ENCODE measurements at regions not wholly inside any gene's neighbourhood (a gene's known extent, or its start where the extent isn't known, plus 50 kb on each side); places are given as distances from the start of the nearest gene placed in this dataset.

DNA sequence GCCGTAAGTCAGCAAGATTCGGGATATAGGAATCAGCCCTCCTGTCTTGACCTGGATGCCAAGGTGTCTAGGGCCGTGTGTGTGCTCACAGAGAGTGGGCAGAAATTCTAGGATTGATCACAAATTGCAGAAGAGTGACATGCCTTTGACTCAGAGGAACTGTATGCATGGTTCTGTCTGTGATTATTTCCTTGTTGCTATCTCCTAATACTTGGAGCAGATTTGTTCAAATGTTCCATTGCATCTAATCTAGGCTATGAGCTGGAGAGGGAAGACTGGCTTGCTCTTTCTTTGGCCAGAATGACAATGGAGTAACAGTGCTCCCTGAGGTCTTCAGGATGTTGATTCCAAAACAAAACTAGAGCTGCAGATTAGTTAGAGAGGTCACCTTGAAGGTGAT lies 115.0 kb downstream of the EN1 start:
- Mint-ChIP-seq H3K27me3 (peaks cover 26% of the 10 kb centered on the region), H3K4me1 (ENCODE audit: low read depth) (no peaks in the 10 kb centered on the region), H3K36me3 (ENCODE audit: low read depth) (no peaks in the 10 kb centered on the region), H3K4me3 (no peak overlapping the region), H3K9me3 (no peaks in the 10 kb centered on the region), H3K27ac (no peak overlapping the region)
- H3K27me3 ChIP-seq (ENCODE audit: control insufficient read depth in 1 of 2, insufficient read depth in 2 of 2, low read length in 2 of 2) = peaks cover 0 to 3% of the 10 kb centered on the region in 2 experiments
- no peaks in the 10 kb centered on the region for H3K4me1 ChIP-seq (ENCODE audit: insufficient read depth, low read length)
- TF ChIP-seq, protein P1, sequence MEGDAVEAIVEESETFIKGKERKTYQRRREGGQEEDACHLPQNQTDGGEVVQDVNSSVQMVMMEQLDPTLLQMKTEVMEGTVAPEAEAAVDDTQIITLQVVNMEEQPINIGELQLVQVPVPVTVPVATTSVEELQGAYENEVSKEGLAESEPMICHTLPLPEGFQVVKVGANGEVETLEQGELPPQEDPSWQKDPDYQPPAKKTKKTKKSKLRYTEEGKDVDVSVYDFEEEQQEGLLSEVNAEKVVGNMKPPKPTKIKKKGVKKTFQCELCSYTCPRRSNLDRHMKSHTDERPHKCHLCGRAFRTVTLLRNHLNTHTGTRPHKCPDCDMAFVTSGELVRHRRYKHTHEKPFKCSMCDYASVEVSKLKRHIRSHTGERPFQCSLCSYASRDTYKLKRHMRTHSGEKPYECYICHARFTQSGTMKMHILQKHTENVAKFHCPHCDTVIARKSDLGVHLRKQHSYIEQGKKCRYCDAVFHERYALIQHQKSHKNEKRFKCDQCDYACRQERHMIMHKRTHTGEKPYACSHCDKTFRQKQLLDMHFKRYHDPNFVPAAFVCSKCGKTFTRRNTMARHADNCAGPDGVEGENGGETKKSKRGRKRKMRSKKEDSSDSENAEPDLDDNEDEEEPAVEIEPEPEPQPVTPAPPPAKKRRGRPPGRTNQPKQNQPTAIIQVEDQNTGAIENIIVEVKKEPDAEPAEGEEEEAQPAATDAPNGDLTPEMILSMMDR (IDR thresholded peaks at IDR 0.05) = no peak
- H3K36me3 ChIP-seq (ENCODE audit: insufficient read depth, low read length) = no peaks in the 10 kb centered on the region
- no peak for DNase-seq
- ChIA-PET CTCF (no interaction called here), POLR2A (no interaction called here)
- no peak for ATAC-seq (ENCODE audit: poor library complexity)
- intact Hi-C loops (cut with DNase I, micrococcal nuclease) = no loop called here
- no peak overlapping the region for H3K27ac ChIP-seq (ENCODE audit: low read depth in 1 of 2, low read length in 2 of 2)
- H3K9me3 ChIP-seq (ENCODE audit: control insufficient read depth in 1 of 2, insufficient read depth in 1 of 2, low read length in 2 of 2) = no peaks in the 10 kb centered on the region
- H3K4me3 ChIP-seq (ENCODE audit: low read length) = no peak overlapping the region

DNA sequence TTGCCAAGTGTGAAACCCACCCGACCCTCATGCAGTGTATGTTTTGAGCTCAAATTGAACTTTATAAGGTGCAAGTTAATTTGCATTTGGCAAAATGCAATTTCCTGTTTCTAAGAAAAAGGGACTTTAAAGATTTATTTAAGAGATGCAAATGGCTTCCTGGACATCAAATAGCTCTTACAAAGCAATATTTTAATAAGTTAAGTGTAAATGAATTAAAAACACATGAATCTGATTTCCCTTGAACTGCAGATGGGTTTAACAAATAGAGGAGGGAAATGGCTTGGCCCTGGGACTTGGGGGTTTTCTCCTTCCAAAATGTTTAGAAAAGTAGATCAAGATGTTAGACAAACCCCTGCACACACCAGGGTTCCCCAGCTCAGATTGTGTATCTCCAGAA lies 116.0 kb downstream of the EN1 start:
- no peak for ATAC-seq (ENCODE audit: poor library complexity)
- H3K4me3 Mint-ChIP-seq = no peak overlapping the region
- intact Hi-C loops (cut with DNase I, micrococcal nuclease) = no loop called here
- Histone ChIP-seq H3K4me1 (ENCODE audit: insufficient read depth, low read length) (no peaks in the 10 kb centered on the region), H3K36me3 (ENCODE audit: insufficient read depth, low read length) (no peaks in the 10 kb centered on the region), H3K4me3 (ENCODE audit: low read length) (no peak overlapping the region), H3K27ac (ENCODE audit: low read depth in 1 of 2, low read length in 2 of 2) (no peak overlapping the region), H3K9me3 (ENCODE audit: control insufficient read depth in 1 of 2, insufficient read depth in 1 of 2, low read length in 2 of 2) (no peaks in the 10 kb centered on the region), H3K27me3 (ENCODE audit: control insufficient read depth in 1 of 2, insufficient read depth in 2 of 2, low read length in 2 of 2) (peaks cover 0 to 3% of the 10 kb centered on the region in 2 experiments)
- POLR2A ChIA-PET = no interaction called here
- no peaks in the 10 kb centered on the region for H3K4me1 Mint-ChIP-seq (ENCODE audit: low read depth)
- TF ChIP-seq, protein P1 (IDR thresholded peaks at IDR 0.05) = no peak
- CTCF ChIA-PET = no interaction called here
- DNase-seq = no peak
- no peaks in the 10 kb centered on the region for H3K9me3 Mint-ChIP-seq
- H3K27me3 Mint-ChIP-seq = peaks cover 26% of the 10 kb centered on the region
- H3K27ac Mint-ChIP-seq = no peak overlapping the region
- H3K36me3 Mint-ChIP-seq (ENCODE audit: low read depth) = no peaks in the 10 kb centered on the region

DNA sequence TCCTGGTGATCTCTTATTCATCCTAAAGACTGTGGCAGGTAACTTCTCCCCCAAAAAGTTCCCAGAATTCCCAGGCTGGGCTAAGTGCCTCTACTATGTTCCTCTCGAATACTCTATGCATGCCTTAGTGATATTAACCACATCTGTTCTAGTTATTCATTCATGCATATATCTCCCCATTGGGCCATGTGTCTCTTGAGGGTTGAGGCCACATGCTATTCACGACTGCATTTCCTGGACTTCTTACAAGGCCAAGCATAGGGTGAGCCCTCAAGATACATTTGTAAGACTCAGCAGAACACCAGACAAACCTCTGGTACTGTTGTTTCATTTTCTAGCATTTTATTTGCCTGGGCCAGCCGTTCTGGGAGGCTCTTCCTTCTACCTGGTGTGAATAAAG lies 117.0 kb downstream of the EN1 start:
- Histone ChIP-seq H3K4me1 (ENCODE audit: insufficient read depth, low read length) (no peaks in the 10 kb centered on the region), H3K9me3 (ENCODE audit: control insufficient read depth in 1 of 2, insufficient read depth in 1 of 2, low read length in 2 of 2) (no peaks in the 10 kb centered on the region), H3K27ac (ENCODE audit: low read depth in 1 of 2, low read length in 2 of 2) (no peak overlapping the region), H3K4me3 (ENCODE audit: low read length) (no peak overlapping the region), H3K27me3 (ENCODE audit: control insufficient read depth in 1 of 2, insufficient read depth in 2 of 2, low read length in 2 of 2) (peaks cover 0 to 5% of the 10 kb centered on the region in 2 experiments), H3K36me3 (ENCODE audit: insufficient read depth, low read length) (no peaks in the 10 kb centered on the region)
- DNase-seq (no peak), ATAC-seq (ENCODE audit: poor library complexity) (no peak)
- Mint-ChIP-seq H3K27me3 (peaks cover 31% of the 10 kb centered on the region), H3K4me1 (ENCODE audit: low read depth) (no peaks in the 10 kb centered on the region), H3K36me3 (ENCODE audit: low read depth) (no peaks in the 10 kb centered on the region), H3K9me3 (no peaks in the 10 kb centered on the region), H3K27ac (no peak overlapping the region), H3K4me3 (no peak overlapping the region)
- POLR2A ChIA-PET = no interaction called here
- intact Hi-C loops (cut with DNase I, micrococcal nuclease) = no loop called here
- TF ChIP-seq, protein P1 (IDR thresholded peaks at IDR 0.05) = no peak
- CTCF ChIA-PET = no interaction called here
